ENCODE measurements at regions not wholly inside any gene's neighbourhood (a gene's known extent, or its start where the extent isn't known, plus 50 kb on each side); places are given as distances from the start of the nearest gene placed in this dataset.

- no peak for DNase-seq
- Histone ChIP-seq H2BK5ac (ENCODE audit: insufficient read length, low read length) (no peak overlapping the region), H3K56ac (ENCODE audit: insufficient read length, low read depth, low read length) (no peak overlapping the region), H3K23ac (ENCODE audit: insufficient read length, low read depth, low read length) (no peak overlapping the region), H4K5ac (ENCODE audit: insufficient read length, low read depth, low read length) (no peak overlapping the region), H3K79me2 (ENCODE audit: insufficient read depth, low read length) (no peaks in the 10 kb centered on the region), H3K14ac (ENCODE audit: insufficient read depth, low read length) (no peak overlapping the region), H2BK15ac (ENCODE audit: low read depth, low read length) (no peak overlapping the region), H3K23me2 (ENCODE audit: insufficient read length, low read depth, low read length, poor library complexity, severe bottlenecking) (no peaks in the 10 kb centered on the region), H4K91ac (ENCODE audit: insufficient read length, low read depth, low read length) (no peak overlapping the region), H3T11ph (ENCODE audit: low read length) (no peak overlapping the region), H2AFZ (ENCODE audit: low read length) (no peak overlapping the region), H3K27ac (ENCODE audit: insufficient read length, low read depth, low read length) (no peak overlapping the region), H2AK5ac (ENCODE audit: insufficient read length, low read length) (no peak overlapping the region), H3K4ac (ENCODE audit: low read depth, low read length) (no peak overlapping the region), H3K9ac (ENCODE audit: extremely low read depth, insufficient read length, low read length) (no peak overlapping the region), H2BK120ac (ENCODE audit: low read depth, low read length, poor library complexity, severe bottlenecking) (no peak overlapping the region), H3K9me3 (ENCODE audit: control insufficient read depth, low read depth, low read length) (no peaks in the 10 kb centered on the region), H3K4me2 (ENCODE audit: insufficient read depth, insufficient read length, low read length) (no peak overlapping the region), H2BK20ac (ENCODE audit: low read depth, low read length, poor library complexity, severe bottlenecking) (no peak overlapping the region), H3K79me1 (ENCODE audit: insufficient read depth, low read depth, low read length, poor library complexity, severe bottlenecking) (no peaks in the 10 kb centered on the region), H3K4me1 (ENCODE audit: insufficient read depth, low read length) (no peaks in the 10 kb centered on the region), H3K18ac (ENCODE audit: insufficient read length, low read depth, low read length) (no peak overlapping the region), H4K20me1 (ENCODE audit: control insufficient read depth, insufficient read depth, insufficient read length) (no peaks in the 10 kb centered on the region), H3K27me3 (ENCODE audit: insufficient read depth, low read length) (no peaks in the 10 kb centered on the region), H4K8ac (replicated peaks; ENCODE audit: insufficient read length, low read depth, low read length) (no peak overlapping the region), H2BK12ac (ENCODE audit: insufficient read length, low read depth, low read length) (no peak overlapping the region)
- no peaks in the 10 kb centered on the region for H3K27me3 Mint-ChIP-seq (ENCODE audit: low read depth)
- H3K27ac Mint-ChIP-seq = no peak overlapping the region
- no CpG with 5 or more reads among the region's 2 CpGs for WGBS (ENCODE audit: extremely low coverage, insufficient read length, low lambda C conversion rate)
- H3K9me3 Mint-ChIP-seq = no peaks in the 10 kb centered on the region
- H3K4me1 Mint-ChIP-seq = no peaks in the 10 kb centered on the region
- TF ChIP-seq, protein P1, sequence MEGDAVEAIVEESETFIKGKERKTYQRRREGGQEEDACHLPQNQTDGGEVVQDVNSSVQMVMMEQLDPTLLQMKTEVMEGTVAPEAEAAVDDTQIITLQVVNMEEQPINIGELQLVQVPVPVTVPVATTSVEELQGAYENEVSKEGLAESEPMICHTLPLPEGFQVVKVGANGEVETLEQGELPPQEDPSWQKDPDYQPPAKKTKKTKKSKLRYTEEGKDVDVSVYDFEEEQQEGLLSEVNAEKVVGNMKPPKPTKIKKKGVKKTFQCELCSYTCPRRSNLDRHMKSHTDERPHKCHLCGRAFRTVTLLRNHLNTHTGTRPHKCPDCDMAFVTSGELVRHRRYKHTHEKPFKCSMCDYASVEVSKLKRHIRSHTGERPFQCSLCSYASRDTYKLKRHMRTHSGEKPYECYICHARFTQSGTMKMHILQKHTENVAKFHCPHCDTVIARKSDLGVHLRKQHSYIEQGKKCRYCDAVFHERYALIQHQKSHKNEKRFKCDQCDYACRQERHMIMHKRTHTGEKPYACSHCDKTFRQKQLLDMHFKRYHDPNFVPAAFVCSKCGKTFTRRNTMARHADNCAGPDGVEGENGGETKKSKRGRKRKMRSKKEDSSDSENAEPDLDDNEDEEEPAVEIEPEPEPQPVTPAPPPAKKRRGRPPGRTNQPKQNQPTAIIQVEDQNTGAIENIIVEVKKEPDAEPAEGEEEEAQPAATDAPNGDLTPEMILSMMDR (conservative IDR thresholded peaks at IDR 0.05) = no peak
- H3K36me3 Mint-ChIP-seq (ENCODE audit: insufficient read depth in 1 of 3, low read depth in 3 of 3) = no peaks in the 10 kb centered on the region
- H3K4me3 Mint-ChIP-seq = no peak overlapping the region
Observed at GRCh38 chr4:147328189-147328588, 152.7 kb upstream of the EDNRA start.

All from H9 (cell line).